Sciatic nerve (tissue), 2 donors: ENCODE measurements at regions not wholly inside any gene's neighbourhood (a gene's known extent, or its start where the extent isn't known, plus 50 kb on each side); places are given as distances from the start of the nearest gene placed in this dataset.
"Not testable (repeated sequence)": the region's sequence is repeated elsewhere in the genome, so short reads cannot be mapped to it uniquely, and the experiment has no call there.

ENCODE experiments used
- ATAC-seq: fragments of 200-7000 bp; cut with Tn5 transposase; one replicate; pipeline ENCODE4 v1.9.1; 2020; ENCODE audit warnings: mild to moderate bottlenecking, moderate library complexity
- DNase-seq: peaks from one replicate; pipeline ENCODE4 v3.0.0-alpha.2; 2020; ENCODE audit warnings: low spot score
- intact Hi-C: fragments of 100-400 bp; cut with DNase I; formaldehyde crosslinking; loops from one replicate; pipeline ENCODE4 v1.14.2; 2022
- donor health status: DM: no; HTN: no; CAD: no.
- donor health status: DM: no; HTN: no; CAD: no.

GRCh38 chr1:38598118-38598517 lies 261.5 kb downstream of the RRAGC start:
- DNase-seq (no peak), ATAC-seq (no peak)
- intact Hi-C loops, result no loop called here

GRCh38 chr1:38589036-38589435 lies 270.5 kb downstream of the RRAGC start:
- ATAC-seq (peak; percentile 10), DNase-seq (no peak)
- intact Hi-C loops, result no loop called here

- ATAC-seq (no peak), DNase-seq (no peak)
Observed at GRCh38 chr1:38587766-38588165, 271.8 kb downstream of the RRAGC start.

GRCh38 chr1:38586993-38587646 lies 272.5 kb downstream of the RRAGC start:
- DNase-seq (no peak), ATAC-seq (peak; percentile 34)
- intact Hi-C loops, result no loop called here

More at GRCh38 chr1:38587766-38588165, 271.8 kb downstream of the RRAGC start:
- intact Hi-C loops, result no loop called here

GRCh38 chr1:38585971-38586370 lies 273.6 kb downstream of the RRAGC start:
- no peak for ATAC-seq
- intact Hi-C loops, result no loop called here
- no peak for DNase-seq

GRCh38 chr1:38585460-38585859 lies 274.1 kb downstream of the RRAGC start:
- ATAC-seq (no peak), DNase-seq (no peak)
- intact Hi-C loops, result no loop called here

GRCh38 chr1:38584448-38585355 lies 274.9 kb downstream of the RRAGC start:
- intact Hi-C loops, result no loop called here
- DNase-seq, result no peak
- ATAC-seq, result no peak

GRCh38 chr1:38583287-38583686 lies 276.3 kb downstream of the RRAGC start:
- intact Hi-C loops, DNase-seq, ATAC-seq: not testable (repeated sequence)

- DNase-seq, result peak; percentile 65
- ATAC-seq, result peak; percentile 41
- intact Hi-C loops, result no loop called here
Observed at GRCh38 chr1:38581396-38581795, 278.2 kb downstream of the RRAGC start.

GRCh38 chr1:38580594-38580993 lies 279.0 kb downstream of the RRAGC start:
- intact Hi-C loops, result no loop called here
- no peak for DNase-seq
- ATAC-seq, result no peak

GRCh38 chr1:38579056-38579455 lies 280.5 kb downstream of the RRAGC start:
- DNase-seq (no peak), ATAC-seq (no peak)
- intact Hi-C loops, result no loop called here

- DNase-seq (no peak), ATAC-seq (no peak)
- intact Hi-C loops, result no loop called here
Observed at GRCh38 chr1:38578271-38578951, 281.2 kb downstream of the RRAGC start.

GRCh38 chr1:38577937-38578270 lies 281.7 kb downstream of the RRAGC start:
- DNase-seq, result no peak
- no peak for ATAC-seq
- intact Hi-C loops, result no loop called here

GRCh38 chr1:38577385-38577784 lies 282.2 kb downstream of the RRAGC start:
- no peak for DNase-seq
- intact Hi-C loops, result no loop called here
- no peak for ATAC-seq

GRCh38 chr1:38576241-38576640 lies 283.3 kb downstream of the RRAGC start:
- intact Hi-C loops, result no loop called here
- ATAC-seq, result no peak
- DNase-seq, result peak; percentile 19

- no peak for DNase-seq
- intact Hi-C loops, result no loop called here
Observed at GRCh38 chr1:38571726-38572125, 287.8 kb downstream of the RRAGC start.

GRCh38 chr1:38570657-38570975 lies 289.0 kb downstream of the RRAGC start:
- ATAC-seq (no peak), DNase-seq (no peak)
- intact Hi-C loops, result no loop called here

More at GRCh38 chr1:38571726-38572125, 287.8 kb downstream of the RRAGC start:
- ATAC-seq, result peak; percentile 82

- intact Hi-C loops, result no loop called here
- DNase-seq (no peak), ATAC-seq (no peak)
Observed at GRCh38 chr1:38569932-38570656, 289.5 kb downstream of the RRAGC start.

- ATAC-seq, result no peak
- intact Hi-C loops, result no loop called here
- no peak for DNase-seq
Observed at GRCh38 chr1:38568061-38568857, 291.3 kb downstream of the RRAGC start.
